H1 (cell line): ENCODE measurements at regions not wholly inside any gene's neighbourhood (a gene's known extent, or its start where the extent isn't known, plus 50 kb on each side); places are given as distances from the start of the nearest gene placed in this dataset.

ENCODE experiments used
- EP300 ChIP-seq, 2 experiments: IDR thresholded peaks; 1 replicate in 1 of 2; 2 replicates in 1 of 2; pipeline ENCODE4 v1.6.1; 2011 to 2012; ENCODE audit warnings: low read depth in 2 of 2, low read length in 2 of 2, mild to moderate bottlenecking in 2 of 2, borderline replicate concordance in 1 of 2, inconsistent platforms in 1 of 2, moderate library complexity in 1 of 2
- EZH2 ChIP-seq: fragments of 200-600 bp; sonication (generic); IDR thresholded peaks from 2 replicates; pipeline ENCODE4 v1.7.1; 2012; ENCODE audit warnings: low read depth, mild to moderate bottlenecking, moderate library complexity, low read length, inconsistent platforms; ENCODE audit not compliant: severe bottlenecking
- FOSL1 ChIP-seq: IDR thresholded peaks from 2 replicates; pipeline ENCODE4 v1.6.1; 2011; ENCODE audit warnings: mild to moderate bottlenecking, low read depth, low read length, moderate library complexity; ENCODE audit not compliant: insufficient read depth
- GABPA ChIP-seq: IDR thresholded peaks from 2 replicates; pipeline ENCODE4 v1.6.1; 2011; ENCODE audit warnings: mild to moderate bottlenecking, low read length, moderate library complexity, borderline replicate concordance; ENCODE audit not compliant: insufficient read depth
- GTF2F1 ChIP-seq: IDR thresholded peaks from 2 replicates; pipeline ENCODE4 v1.6.1; 2012; ENCODE audit warnings: low read depth, low read length, improper control_type of control experiment, borderline replicate concordance
- HDAC6 ChIP-seq: IDR thresholded peaks from one replicate; pipeline ENCODE4 v1.7.1; 2012; ENCODE audit warnings: low read depth, mild to moderate bottlenecking, inconsistent platforms, low read length, moderate library complexity
- JUN ChIP-seq: IDR thresholded peaks from 2 replicates; pipeline ENCODE4 v1.6.1; 2011; ENCODE audit warnings: low read depth, mild to moderate bottlenecking, improper control_type of control experiment, low read length
- RAD21 ChIP-seq, 2 experiments: IDR thresholded peaks in 1 of 2; conservative IDR thresholded peaks in 1 of 2; 2 replicates each; pipeline ENCODE4 v1.6.1; 2011; ENCODE audit warnings: low read depth in 2 of 2, low read length in 2 of 2, improper control_type of control experiment in 1 of 2, inconsistent platforms in 1 of 2, mild to moderate bottlenecking in 1 of 2, moderate library complexity in 1 of 2
- SIRT6 ChIP-seq: IDR thresholded peaks from one replicate; pipeline ENCODE4 v1.7.1; 2012; ENCODE audit warnings: low read length, inconsistent platforms
- SP1 ChIP-seq: IDR thresholded peaks from 2 replicates; pipeline ENCODE4 v1.6.1; 2011; ENCODE audit warnings: low read depth, low read length
- TF ChIP-seq, protein P1 (sequence below), 3 experiments: IDR thresholded peaks; 1 replicate in 2 of 3; 2 replicates in 1 of 3; pipeline versions ENCODE4 v1.5.1 to v1.6.1; 2011; ENCODE audit warnings: low read length in 3 of 3, mild to moderate bottlenecking in 3 of 3, inconsistent platforms in 2 of 3, low read depth in 1 of 3, moderate library complexity in 1 of 3; ENCODE audit not compliant: insufficient read depth in 1 of 3; ENCODE audit errors: control extremely low read depth in 1 of 3
- TF ChIP-seq, protein P2 (sequence below): IDR thresholded peaks from 2 replicates; pipeline ENCODE4 v1.6.1; 2012; ENCODE audit warnings: inconsistent platforms
- TF ChIP-seq, protein P3 (sequence below): IDR thresholded peaks from 2 replicates; pipeline ENCODE4 v1.6.1; 2012; ENCODE audit warnings: low read length, inconsistent platforms

DNA sequence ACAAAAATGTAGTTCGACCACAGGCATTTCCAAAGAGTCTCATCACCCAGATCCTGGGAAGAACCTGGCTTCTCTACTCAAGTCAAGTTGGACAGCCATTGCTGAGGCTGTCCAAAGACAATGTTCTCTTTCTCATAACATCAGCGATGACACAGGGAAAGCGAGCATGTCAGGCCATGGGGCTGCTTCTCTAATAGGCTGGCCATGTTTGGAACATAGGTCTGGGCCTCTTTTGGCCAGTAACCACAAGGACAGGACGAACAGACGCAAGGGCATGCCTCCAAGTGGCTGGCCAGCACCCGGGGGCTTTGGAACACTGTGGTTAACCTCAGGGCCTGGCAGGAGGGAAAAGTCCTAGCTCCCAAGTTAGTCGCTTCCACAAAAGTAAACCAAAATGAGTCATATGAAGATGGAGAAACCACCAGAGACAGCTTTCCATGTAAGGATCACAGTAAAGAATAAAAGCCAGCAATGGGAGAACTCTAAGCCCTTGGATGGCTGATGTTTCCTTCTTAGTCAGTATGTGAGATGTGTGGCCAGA, 80.6 kb upstream of the SLC44A3 start:
- TF ChIP-seq, protein P1, sequence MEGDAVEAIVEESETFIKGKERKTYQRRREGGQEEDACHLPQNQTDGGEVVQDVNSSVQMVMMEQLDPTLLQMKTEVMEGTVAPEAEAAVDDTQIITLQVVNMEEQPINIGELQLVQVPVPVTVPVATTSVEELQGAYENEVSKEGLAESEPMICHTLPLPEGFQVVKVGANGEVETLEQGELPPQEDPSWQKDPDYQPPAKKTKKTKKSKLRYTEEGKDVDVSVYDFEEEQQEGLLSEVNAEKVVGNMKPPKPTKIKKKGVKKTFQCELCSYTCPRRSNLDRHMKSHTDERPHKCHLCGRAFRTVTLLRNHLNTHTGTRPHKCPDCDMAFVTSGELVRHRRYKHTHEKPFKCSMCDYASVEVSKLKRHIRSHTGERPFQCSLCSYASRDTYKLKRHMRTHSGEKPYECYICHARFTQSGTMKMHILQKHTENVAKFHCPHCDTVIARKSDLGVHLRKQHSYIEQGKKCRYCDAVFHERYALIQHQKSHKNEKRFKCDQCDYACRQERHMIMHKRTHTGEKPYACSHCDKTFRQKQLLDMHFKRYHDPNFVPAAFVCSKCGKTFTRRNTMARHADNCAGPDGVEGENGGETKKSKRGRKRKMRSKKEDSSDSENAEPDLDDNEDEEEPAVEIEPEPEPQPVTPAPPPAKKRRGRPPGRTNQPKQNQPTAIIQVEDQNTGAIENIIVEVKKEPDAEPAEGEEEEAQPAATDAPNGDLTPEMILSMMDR (IDR thresholded peaks at IDR 0.05; ENCODE audit: control extremely low read depth in 1 of 3, insufficient read depth in 1 of 3, low read depth in 1 of 3, low read length in 3 of 3), result no peak
- no peak for TF ChIP-seq GABPA
- TF ChIP-seq RAD21 (IDR thresholded peaks at IDR 0.05 in 1 of 2, conservative IDR thresholded peaks at IDR 0.05 in 1 of 2; ENCODE audit: low read depth in 2 of 2, low read length in 2 of 2), result no peak
- TF ChIP-seq JUN, result no peak
- no peak for TF ChIP-seq EP300 (IDR thresholded peaks at IDR 0.05; ENCODE audit: borderline replicate concordance in 1 of 2, low read depth in 2 of 2, low read length in 2 of 2)
- no peak for TF ChIP-seq GTF2F1
- TF ChIP-seq, protein P2, sequence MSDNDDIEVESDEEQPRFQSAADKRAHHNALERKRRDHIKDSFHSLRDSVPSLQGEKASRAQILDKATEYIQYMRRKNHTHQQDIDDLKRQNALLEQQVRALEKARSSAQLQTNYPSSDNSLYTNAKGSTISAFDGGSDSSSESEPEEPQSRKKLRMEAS, result no peak
- TF ChIP-seq HDAC6, result no peak
- no peak for TF ChIP-seq SP1
- TF ChIP-seq FOSL1, result no peak
- TF ChIP-seq, protein P3, sequence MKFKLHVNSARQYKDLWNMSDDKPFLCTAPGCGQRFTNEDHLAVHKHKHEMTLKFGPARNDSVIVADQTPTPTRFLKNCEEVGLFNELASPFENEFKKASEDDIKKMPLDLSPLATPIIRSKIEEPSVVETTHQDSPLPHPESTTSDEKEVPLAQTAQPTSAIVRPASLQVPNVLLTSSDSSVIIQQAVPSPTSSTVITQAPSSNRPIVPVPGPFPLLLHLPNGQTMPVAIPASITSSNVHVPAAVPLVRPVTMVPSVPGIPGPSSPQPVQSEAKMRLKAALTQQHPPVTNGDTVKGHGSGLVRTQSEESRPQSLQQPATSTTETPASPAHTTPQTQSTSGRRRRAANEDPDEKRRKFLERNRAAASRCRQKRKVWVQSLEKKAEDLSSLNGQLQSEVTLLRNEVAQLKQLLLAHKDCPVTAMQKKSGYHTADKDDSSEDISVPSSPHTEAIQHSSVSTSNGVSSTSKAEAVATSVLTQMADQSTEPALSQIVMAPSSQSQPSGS, result no peak
- no peak for TF ChIP-seq EZH2
- no peak for TF ChIP-seq SIRT6
